Femur (tissue), 1 donor: ENCODE measurements at regions not wholly inside any gene's neighbourhood (a gene's known extent, or its start where the extent isn't known, plus 50 kb on each side); places are given as distances from the start of the nearest gene placed in this dataset.

Source experiments
- DNase-seq: peaks from one replicate; pipeline ENCODE4 v3.0.0-alpha.2; 2017

- DNase-seq: no peak
Observed at GRCh38 chr11:45553383-45553936, 112.0 kb downstream of the CHST1 start.

- DNase-seq: no peak
Observed at GRCh38 chr11:45551191-45551713, 114.2 kb downstream of the CHST1 start.

- no peak for DNase-seq
Observed at GRCh38 chr11:45549257-45549656, 116.2 kb downstream of the CHST1 start.

GRCh38 chr11:45546366-45546765 lies 119.1 kb downstream of the CHST1 start:
- no peak for DNase-seq

- no peak for DNase-seq
Observed at GRCh38 chr11:45544826-45545225, 120.6 kb downstream of the CHST1 start.

GRCh38 chr11:45543808-45544422 lies 121.5 kb downstream of the CHST1 start:
- DNase-seq: no peak

- no peak for DNase-seq
Observed at GRCh38 chr11:45543081-45543480, 122.3 kb downstream of the CHST1 start.

GRCh38 chr11:45541693-45542434 lies 123.6 kb downstream of the CHST1 start:
- no peak for DNase-seq

- no peak for DNase-seq
Observed at GRCh38 chr11:45538939-45539338, 126.5 kb downstream of the CHST1 start.

GRCh38 chr11:45538363-45538762 lies 127.1 kb downstream of the CHST1 start:
- peak; percentile 35 for DNase-seq

GRCh38 chr11:45537614-45538013 lies 127.8 kb downstream of the CHST1 start:
- no peak for DNase-seq

GRCh38 chr11:45535033-45535432 lies 130.4 kb downstream of the CHST1 start:
- DNase-seq: no peak

GRCh38 chr11:45534132-45534531 lies 131.3 kb downstream of the CHST1 start:
- no peak for DNase-seq

- DNase-seq: no peak
Observed at GRCh38 chr11:45532546-45532945, 132.9 kb downstream of the CHST1 start.

- DNase-seq: no peak
Observed at GRCh38 chr11:45530776-45531175, 134.6 kb downstream of the CHST1 start.

GRCh38 chr11:45530111-45530510 lies 135.3 kb downstream of the CHST1 start:
- DNase-seq: no peak

- no peak for DNase-seq
Observed at GRCh38 chr11:45528435-45528834, 137.0 kb downstream of the CHST1 start.

GRCh38 chr11:45527898-45528297 lies 137.5 kb downstream of the CHST1 start:
- DNase-seq: no peak

GRCh38 chr11:45525393-45525792 lies 140.0 kb downstream of the CHST1 start:
- DNase-seq: no peak

- DNase-seq: peak; percentile 30
Observed at GRCh38 chr11:45523760-45524159, 141.7 kb downstream of the CHST1 start.

GRCh38 chr11:45518833-45519535 lies 146.4 kb downstream of the CHST1 start:
- no peak for DNase-seq

- DNase-seq: no peak
Observed at GRCh38 chr11:45518141-45518832, 147.1 kb downstream of the CHST1 start.
